ENCODE measurements at regions not wholly inside any gene's neighbourhood (a gene's known extent, or its start where the extent isn't known, plus 50 kb on each side); places are given as distances from the start of the nearest gene placed in this dataset.

- no peak for TF ChIP-seq EZH2 (optimal IDR thresholded peaks at IDR 0.05; ENCODE audit: low read depth, low read length)
- TF ChIP-seq, protein P1, sequence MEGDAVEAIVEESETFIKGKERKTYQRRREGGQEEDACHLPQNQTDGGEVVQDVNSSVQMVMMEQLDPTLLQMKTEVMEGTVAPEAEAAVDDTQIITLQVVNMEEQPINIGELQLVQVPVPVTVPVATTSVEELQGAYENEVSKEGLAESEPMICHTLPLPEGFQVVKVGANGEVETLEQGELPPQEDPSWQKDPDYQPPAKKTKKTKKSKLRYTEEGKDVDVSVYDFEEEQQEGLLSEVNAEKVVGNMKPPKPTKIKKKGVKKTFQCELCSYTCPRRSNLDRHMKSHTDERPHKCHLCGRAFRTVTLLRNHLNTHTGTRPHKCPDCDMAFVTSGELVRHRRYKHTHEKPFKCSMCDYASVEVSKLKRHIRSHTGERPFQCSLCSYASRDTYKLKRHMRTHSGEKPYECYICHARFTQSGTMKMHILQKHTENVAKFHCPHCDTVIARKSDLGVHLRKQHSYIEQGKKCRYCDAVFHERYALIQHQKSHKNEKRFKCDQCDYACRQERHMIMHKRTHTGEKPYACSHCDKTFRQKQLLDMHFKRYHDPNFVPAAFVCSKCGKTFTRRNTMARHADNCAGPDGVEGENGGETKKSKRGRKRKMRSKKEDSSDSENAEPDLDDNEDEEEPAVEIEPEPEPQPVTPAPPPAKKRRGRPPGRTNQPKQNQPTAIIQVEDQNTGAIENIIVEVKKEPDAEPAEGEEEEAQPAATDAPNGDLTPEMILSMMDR (IDR thresholded peaks at IDR 0.05; ENCODE audit: low read length) = no peak
- TF ChIP-seq EZH2phosphoT487 (IDR thresholded peaks at IDR 0.05; ENCODE audit: low read length) = no peak
- Histone ChIP-seq H3K9me2 (replicated peaks; ENCODE audit: insufficient read depth, low read length) (no peaks in the 10 kb centered on the region), H3F3A (ENCODE audit: insufficient read depth, low read length) (no peaks in the 10 kb centered on the region), H3K4me2 (ENCODE audit: low read depth, low read length) (no peak overlapping the region), H3K27ac (ENCODE audit: low read length) (no peak overlapping the region), H4K20me1 (ENCODE audit: insufficient read depth, low read length) (no peaks in the 10 kb centered on the region), H3K79me2 (ENCODE audit: low read length) (no peaks in the 10 kb centered on the region), H3K4me1 (ENCODE audit: low read length) (no peaks in the 10 kb centered on the region), H3K36me3 (replicated peaks; ENCODE audit: insufficient read depth, low read length) (no peaks in the 10 kb centered on the region), H3K9me3 (replicated peaks; ENCODE audit: insufficient read depth, low read length) (no peaks in the 10 kb centered on the region), H3K9ac (ENCODE audit: low read length) (no peak overlapping the region), H2AFZ (ENCODE audit: low read length) (no peak overlapping the region), H3K4me3 (ENCODE audit: low read length) (no peak overlapping the region), H3K27me3 (replicated peaks; ENCODE audit: insufficient read depth, low read length) (no peaks in the 10 kb centered on the region)
- DNase-seq = no peak
Measured at GRCh38 chr14:87351007-87351406, 642.0 kb downstream of the GALC start.

DNA sequence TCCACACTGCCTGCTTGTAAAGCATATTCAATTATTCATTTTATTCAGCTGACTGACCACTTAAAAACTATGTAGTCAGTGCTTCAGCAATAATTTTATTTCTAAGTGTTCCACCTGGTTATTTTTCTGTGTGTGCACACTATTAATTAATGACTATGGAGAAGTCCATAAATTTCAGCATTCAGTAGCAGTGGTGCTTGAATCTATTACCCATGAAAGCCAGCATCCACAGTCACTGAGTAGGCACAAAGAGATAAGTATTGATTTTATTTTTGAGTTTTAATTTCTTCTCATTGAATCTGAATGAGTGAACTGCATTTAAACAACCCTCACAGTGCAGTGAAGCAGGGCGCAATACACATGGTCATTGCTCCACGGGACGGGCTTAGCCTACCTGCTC lies 643.1 kb downstream of the GALC start:
- no peak overlapping the region for H3K4me3 ChIP-seq (ENCODE audit: low read length)
- TF ChIP-seq, protein P1 (IDR thresholded peaks at IDR 0.05; ENCODE audit: low read length) = no peak
- no peak for TF ChIP-seq EZH2 (optimal IDR thresholded peaks at IDR 0.05; ENCODE audit: low read depth, low read length)
- TF ChIP-seq EZH2phosphoT487 (IDR thresholded peaks at IDR 0.05; ENCODE audit: low read length) = no peak
- H4K20me1 ChIP-seq (ENCODE audit: insufficient read depth, low read length) = no peaks in the 10 kb centered on the region
- H3K36me3 ChIP-seq (replicated peaks; ENCODE audit: insufficient read depth, low read length) = no peaks in the 10 kb centered on the region
- no peaks in the 10 kb centered on the region for H3F3A ChIP-seq (ENCODE audit: insufficient read depth, low read length)
- H3K4me1 ChIP-seq (ENCODE audit: low read length) = no peaks in the 10 kb centered on the region
- no peak overlapping the region for H2AFZ ChIP-seq (ENCODE audit: low read length)
- no peak overlapping the region for H3K4me2 ChIP-seq (ENCODE audit: low read depth, low read length)
- H3K27me3 ChIP-seq (replicated peaks; ENCODE audit: insufficient read depth, low read length) = no peaks in the 10 kb centered on the region
- no peaks in the 10 kb centered on the region for H3K79me2 ChIP-seq (ENCODE audit: low read length)
- no peak overlapping the region for H3K9ac ChIP-seq (ENCODE audit: low read length)
- H3K9me2 ChIP-seq (replicated peaks; ENCODE audit: insufficient read depth, low read length) = no peaks in the 10 kb centered on the region
- no peaks in the 10 kb centered on the region for H3K9me3 ChIP-seq (replicated peaks; ENCODE audit: insufficient read depth, low read length)
- no peak overlapping the region for H3K27ac ChIP-seq (ENCODE audit: low read length)
- DNase-seq = no peak

GRCh38 chr14:87343652-87344051 lies 649.3 kb downstream of the GALC start:
- no peak overlapping the region for H3K4me2 ChIP-seq (ENCODE audit: low read depth, low read length)
- TF ChIP-seq EZH2 (optimal IDR thresholded peaks at IDR 0.05; ENCODE audit: low read depth, low read length) = no peak
- TF ChIP-seq, protein P1 (IDR thresholded peaks at IDR 0.05; ENCODE audit: low read length) = no peak
- H3K79me2 ChIP-seq (ENCODE audit: low read length) = no peaks in the 10 kb centered on the region
- H3K9me2 ChIP-seq (replicated peaks; ENCODE audit: insufficient read depth, low read length) = no peaks in the 10 kb centered on the region
- no peaks in the 10 kb centered on the region for H3F3A ChIP-seq (ENCODE audit: insufficient read depth, low read length)
- H4K20me1 ChIP-seq (ENCODE audit: insufficient read depth, low read length) = no peaks in the 10 kb centered on the region
- H3K9me3 ChIP-seq (replicated peaks; ENCODE audit: insufficient read depth, low read length) = no peaks in the 10 kb centered on the region
- H3K27ac ChIP-seq (ENCODE audit: low read length) = no peak overlapping the region
- no peak for DNase-seq
- no peak overlapping the region for H3K4me3 ChIP-seq (ENCODE audit: low read length)
- no peaks in the 10 kb centered on the region for H3K36me3 ChIP-seq (replicated peaks; ENCODE audit: insufficient read depth, low read length)
- H3K9ac ChIP-seq (ENCODE audit: low read length) = no peak overlapping the region
- H3K27me3 ChIP-seq (replicated peaks; ENCODE audit: insufficient read depth, low read length) = no peaks in the 10 kb centered on the region
- no peaks in the 10 kb centered on the region for H3K4me1 ChIP-seq (ENCODE audit: low read length)
- no peak overlapping the region for H2AFZ ChIP-seq (ENCODE audit: low read length)
